CD4-positive, CD25-positive, alpha-beta regulatory T cell (primary cell): ENCODE measurements at regions not wholly inside any gene's neighbourhood (a gene's known extent, or its start where the extent isn't known, plus 50 kb on each side); places are given as distances from the start of the nearest gene placed in this dataset.

ENCODE experiments used
- ATAC-seq, 2 donors: fragments of 150-1000 bp; cut with Tn5 transposase; one replicate each; pipeline ENCODE4 v1.10.0; 2021; ENCODE audit warnings: low read depth in 2 of 2, moderate number of reproducible peaks in 2 of 2, moderate library complexity in 1 of 2
- DNase-seq, 3 donors: peaks; one replicate each; pipeline versions ENCODE4 v3.0.0 to v3.0.0-alpha.2; 2012 to 2022; ENCODE audit warnings: mixed read lengths in 1 of 3
- H3K27ac ChIP-seq: one replicate; pipeline ENCODE4 v1.7.0; 2013; ENCODE audit warnings: mild to moderate bottlenecking, low read length; ENCODE audit not compliant: insufficient read depth, poor library complexity, severe bottlenecking
- H3K27me3 ChIP-seq: one replicate; pipeline ENCODE4 v1.7.0; 2013; ENCODE audit warnings: low read length; ENCODE audit not compliant: control insufficient read depth, insufficient read depth
- H3K36me3 ChIP-seq: one replicate; pipeline ENCODE4 v1.7.0; 2013; ENCODE audit warnings: mild to moderate bottlenecking, low read length, moderate library complexity; ENCODE audit not compliant: control insufficient read depth, insufficient read depth
- H3K4me1 ChIP-seq: 2 replicates; pipeline ENCODE4 v1.7.0; 2013; ENCODE audit warnings: mild to moderate bottlenecking, low read length; ENCODE audit not compliant: insufficient read depth, control insufficient read depth, poor library complexity, severe bottlenecking
- H3K4me3 ChIP-seq: one replicate; pipeline ENCODE4 v1.7.0; 2013; ENCODE audit warnings: low read depth, mild to moderate bottlenecking, low read length, moderate library complexity
- H3K9me3 ChIP-seq, 2 experiments: 1 replicate in 1 of 2; 2 replicates in 1 of 2; pipeline ENCODE4 v1.7.0; 2013; ENCODE audit warnings: low read length in 2 of 2, mild to moderate bottlenecking in 1 of 2, moderate library complexity in 1 of 2; ENCODE audit not compliant: control insufficient read depth in 2 of 2
- H3K27ac Mint-ChIP-seq, 3 donors: one replicate each; pipeline ENCODE4 v1.8.0; 2020 to 2022; ENCODE audit warnings: mild to moderate bottlenecking in 3 of 3, mixed read lengths in 3 of 3, moderate library complexity in 2 of 3
- H3K27me3 Mint-ChIP-seq: one replicate; pipeline ENCODE4 v1.8.0; 2022; ENCODE audit warnings: mild to moderate bottlenecking, mixed read lengths
- H3K36me3 Mint-ChIP-seq: one replicate; pipeline ENCODE4 v1.8.0; 2020; ENCODE audit warnings: mixed read lengths
- H3K4me1 Mint-ChIP-seq, 4 donors: one replicate each; pipeline ENCODE4 v1.8.0; 2020 to 2022; ENCODE audit warnings: mixed read lengths in 4 of 4, mild to moderate bottlenecking in 1 of 4
- H3K4me3 Mint-ChIP-seq, 4 donors: one replicate each; pipeline ENCODE4 v1.8.0; 2020 to 2022; ENCODE audit warnings: mild to moderate bottlenecking in 4 of 4, mixed read lengths in 4 of 4, moderate library complexity in 3 of 4
- H3K9me3 Mint-ChIP-seq, 7 donors: one replicate each; pipeline ENCODE4 v1.8.0; 2020 to 2022; ENCODE audit warnings: mixed read lengths in 7 of 7, mild to moderate bottlenecking in 3 of 7, moderate library complexity in 2 of 7

DNA sequence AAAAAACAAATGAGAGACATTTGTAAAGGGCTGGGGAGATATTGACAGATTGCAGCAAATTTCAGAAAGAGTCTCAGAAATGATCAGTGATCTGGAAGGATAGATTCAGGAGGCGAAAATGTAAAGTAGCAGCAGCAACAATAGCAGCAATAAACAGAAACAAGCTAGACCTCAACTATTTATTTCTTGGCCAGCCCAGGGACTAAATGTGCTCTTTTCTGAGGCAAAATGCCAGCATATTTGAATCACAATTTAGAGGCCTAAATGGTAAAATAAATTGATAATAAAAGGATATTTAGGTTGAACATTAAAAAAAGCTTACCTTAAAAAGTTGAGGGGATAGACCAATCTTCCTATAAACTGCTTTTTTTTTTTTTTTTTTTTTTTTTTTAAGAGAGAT lies 134.6 kb upstream of the ITGB1 start:
- peaks cover 25 to 65% (median 41%) of the 10 kb centered on the region in 4 donors for H3K4me1 Mint-ChIP-seq

DNA sequence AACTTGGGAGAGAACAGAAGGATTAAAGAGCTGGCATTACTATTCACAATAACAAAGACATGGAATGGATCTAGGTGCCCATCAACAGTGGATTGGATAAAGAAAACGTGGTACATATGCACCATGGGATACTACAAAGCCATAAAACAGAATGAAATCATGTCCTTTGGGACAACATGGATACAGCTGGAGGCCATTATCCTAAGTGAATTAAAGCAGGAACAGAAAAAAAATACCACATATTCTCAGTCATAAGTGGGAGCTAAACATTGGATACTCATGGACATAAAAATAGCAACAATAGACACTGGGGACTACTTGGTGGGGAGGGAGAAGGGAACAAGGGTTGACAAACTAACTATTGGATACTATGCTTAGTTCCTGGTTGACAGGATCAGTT lies 133.2 kb upstream of the ITGB1 start:
- H3K27ac Mint-ChIP-seq, result no peak overlapping the region
- peaks cover 4 to 25% (median 9%) of the 10 kb centered on the region in 7 donors for H3K9me3 Mint-ChIP-seq
- H3K36me3 ChIP-seq, result peaks cover 1% of the 10 kb centered on the region
- H3K4me3 Mint-ChIP-seq, result no peak overlapping the region
- H3K4me3 ChIP-seq, result no peak overlapping the region
- peaks cover 26% of the 10 kb centered on the region for H3K4me1 ChIP-seq
- H3K27ac ChIP-seq, result no peak overlapping the region
- peaks cover 0 to 8% of the 10 kb centered on the region in 2 experiments for H3K9me3 ChIP-seq
- H3K36me3 Mint-ChIP-seq, result peaks cover 36% of the 10 kb centered on the region
- no peaks in the 10 kb centered on the region for H3K27me3 ChIP-seq
- ATAC-seq (no peak), DNase-seq (no peak)
- no peaks in the 10 kb centered on the region for H3K27me3 Mint-ChIP-seq
- peaks cover 28 to 69% (median 42%) of the 10 kb centered on the region in 4 donors for H3K4me1 Mint-ChIP-seq

More for the DNA sequence above, 134.6 kb upstream of the ITGB1 start:
- H3K4me3 Mint-ChIP-seq, result no peak overlapping the region
- H3K27me3 ChIP-seq, result no peaks in the 10 kb centered on the region
- H3K36me3 ChIP-seq, result peaks cover 1% of the 10 kb centered on the region
- no peak for ATAC-seq
- no peaks in the 10 kb centered on the region for H3K27me3 Mint-ChIP-seq
- DNase-seq, result no peak
- H3K4me3 ChIP-seq, result no peak overlapping the region
- peak overlapping the region in 1 of 3 donors; percentile 23 for H3K27ac Mint-ChIP-seq
- H3K9me3 Mint-ChIP-seq, result peaks cover 3 to 24% (median 9%) of the 10 kb centered on the region in 7 donors
- H3K27ac ChIP-seq, result no peak overlapping the region
- peaks cover 40% of the 10 kb centered on the region for H3K36me3 Mint-ChIP-seq
- peaks cover 13% of the 10 kb centered on the region for H3K4me1 ChIP-seq
- peaks cover 0 to 8% of the 10 kb centered on the region in 2 experiments for H3K9me3 ChIP-seq

DNA sequence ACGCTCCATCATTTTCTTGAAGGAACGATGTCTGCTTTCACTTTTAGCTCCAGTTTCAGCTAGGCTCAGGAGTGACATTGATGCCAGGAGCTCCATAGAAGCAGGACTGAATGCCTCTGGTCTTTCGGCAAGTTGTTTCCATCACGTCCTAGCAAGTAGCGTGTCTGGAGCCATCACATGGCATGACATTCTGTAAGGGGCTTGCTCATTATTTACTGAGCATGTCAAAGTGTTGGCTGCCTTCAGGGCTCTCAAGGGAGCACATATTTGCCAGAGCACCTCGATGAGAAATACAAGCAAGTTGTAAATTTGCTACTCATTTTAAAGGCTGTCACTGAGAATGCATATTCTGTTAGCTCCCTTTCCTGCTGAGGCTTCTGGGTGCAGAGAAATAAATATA lies 131.0 kb upstream of the ITGB1 start:
- Mint-ChIP-seq H3K36me3 (peaks cover 30% of the 10 kb centered on the region), H3K27me3 (no peaks in the 10 kb centered on the region), H3K27ac (no peak overlapping the region), H3K9me3 (peaks cover 3 to 16% (median 9%) of the 10 kb centered on the region in 7 donors), H3K4me1 (peaks cover 28 to 62% (median 46%) of the 10 kb centered on the region in 4 donors), H3K4me3 (no peak overlapping the region)
- Histone ChIP-seq H3K4me1 (peaks cover 20% of the 10 kb centered on the region), H3K9me3 (no peaks in the 10 kb centered on the region), H3K4me3 (no peak overlapping the region), H3K27me3 (no peaks in the 10 kb centered on the region), H3K36me3 (peaks cover 5% of the 10 kb centered on the region), H3K27ac (no peak overlapping the region)
- DNase-seq, result no peak
- no peak for ATAC-seq

DNA sequence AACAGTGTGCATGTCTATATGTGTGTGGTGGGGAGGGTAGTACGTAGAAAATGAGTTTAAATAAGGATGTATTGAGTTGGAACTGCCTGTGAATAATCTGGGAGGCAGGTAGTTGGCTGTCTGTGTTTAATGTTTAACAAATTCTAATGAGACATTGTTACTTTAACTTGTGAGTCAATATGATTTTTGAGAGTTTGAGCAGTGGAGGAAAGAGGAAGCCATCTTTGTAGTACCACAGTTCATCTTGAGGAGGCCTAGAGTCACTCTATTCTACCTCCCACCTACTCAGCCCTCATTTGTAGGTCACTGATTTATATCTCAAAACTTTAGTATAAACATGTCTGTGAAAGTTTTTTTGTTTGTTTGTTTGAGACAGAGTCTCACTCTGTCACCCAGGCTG lies 129.9 kb upstream of the ITGB1 start:
- H3K36me3 ChIP-seq, result peaks cover 5% of the 10 kb centered on the region
- H3K4me1 Mint-ChIP-seq, result peaks cover 28 to 61% (median 41%) of the 10 kb centered on the region in 4 donors
- no peaks in the 10 kb centered on the region for H3K27me3 Mint-ChIP-seq
- H3K9me3 Mint-ChIP-seq, result peaks cover 3 to 16% (median 8%) of the 10 kb centered on the region in 7 donors
- peaks cover 19% of the 10 kb centered on the region for H3K4me1 ChIP-seq
- peak overlapping the region; percentile 77 to 93 (median 79) for H3K27ac Mint-ChIP-seq
- no peaks in the 10 kb centered on the region for H3K9me3 ChIP-seq
- DNase-seq (no peak), ATAC-seq (no peak)
- peak overlapping the region; percentile 61 for H3K4me3 ChIP-seq
- H3K27me3 ChIP-seq, result no peaks in the 10 kb centered on the region
- peak overlapping the region; percentile 55 for H3K27ac ChIP-seq
- peak overlapping the region; percentile 21 to 83 (median 52) for H3K4me3 Mint-ChIP-seq
- peaks cover 24% of the 10 kb centered on the region for H3K36me3 Mint-ChIP-seq

DNA sequence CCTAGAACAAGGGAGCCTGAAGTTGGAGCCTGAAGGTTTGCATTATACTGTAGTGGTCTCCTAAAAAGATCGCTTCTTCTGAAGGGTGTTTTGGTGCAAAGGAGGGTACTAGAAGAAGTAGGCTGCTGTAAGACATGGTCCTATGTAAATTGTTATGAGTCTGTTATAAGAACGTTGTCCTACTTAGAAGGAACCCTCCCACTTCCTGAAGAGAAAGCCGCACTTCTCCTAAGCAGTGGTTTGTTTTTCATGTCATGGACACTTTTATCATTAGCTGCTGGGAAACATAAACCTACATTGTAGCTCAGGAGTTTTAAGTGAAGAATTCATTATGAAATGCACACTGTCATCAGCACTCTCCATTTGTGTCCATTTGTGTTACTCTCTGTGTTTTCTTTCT lies 129.1 kb upstream of the ITGB1 start:
- Histone ChIP-seq H3K27ac (peak overlapping the region; percentile 55), H3K9me3 (no peaks in the 10 kb centered on the region), H3K27me3 (no peaks in the 10 kb centered on the region), H3K4me3 (peak overlapping the region; percentile 61), H3K36me3 (peaks cover 5% of the 10 kb centered on the region), H3K4me1 (peaks cover 16% of the 10 kb centered on the region)
- H3K4me3 Mint-ChIP-seq, result peak overlapping the region; percentile 51 to 83 (median 64)
- peaks cover 19% of the 10 kb centered on the region for H3K36me3 Mint-ChIP-seq
- no peaks in the 10 kb centered on the region for H3K27me3 Mint-ChIP-seq
- H3K9me3 Mint-ChIP-seq, result peaks cover 3 to 16% (median 6%) of the 10 kb centered on the region in 7 donors
- DNase-seq (peak in 1 of 3 donors; percentile 71), ATAC-seq (peak in 1 of 2 donors; percentile 50)
- peaks cover 23 to 62% (median 42%) of the 10 kb centered on the region in 4 donors for H3K4me1 Mint-ChIP-seq
- H3K27ac Mint-ChIP-seq, result peak overlapping the region in 2 of 3 donors; percentile 77 to 93

DNA sequence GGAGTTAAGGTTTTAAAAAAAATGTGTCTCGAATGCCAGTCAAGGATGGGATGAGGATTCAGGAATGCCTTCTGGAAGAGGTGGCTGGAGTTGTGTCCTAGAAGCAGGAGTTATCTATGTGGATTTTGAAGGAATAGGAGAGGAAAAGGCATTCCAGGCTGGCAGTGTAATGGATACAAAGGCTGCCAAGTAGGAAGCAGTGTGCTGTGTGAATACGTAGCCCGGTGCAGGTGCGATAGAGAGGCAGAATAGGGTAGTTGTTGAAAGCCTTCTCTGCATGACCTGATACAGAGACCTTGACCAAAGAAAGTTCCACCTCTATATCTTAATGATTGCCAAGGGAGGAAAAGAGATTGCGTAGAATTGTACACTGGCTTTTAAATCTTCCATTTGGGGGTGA lies 128.1 kb upstream of the ITGB1 start:
- Histone ChIP-seq H3K4me3 (no peak overlapping the region), H3K36me3 (peaks cover 5% of the 10 kb centered on the region), H3K27me3 (no peaks in the 10 kb centered on the region), H3K4me1 (peaks cover 16% of the 10 kb centered on the region), H3K27ac (no peak overlapping the region), H3K9me3 (no peaks in the 10 kb centered on the region)
- Mint-ChIP-seq H3K36me3 (peaks cover 15% of the 10 kb centered on the region), H3K9me3 (peaks cover 3 to 16% (median 6%) of the 10 kb centered on the region in 7 donors), H3K4me1 (peaks cover 19 to 58% (median 40%) of the 10 kb centered on the region in 4 donors), H3K27me3 (no peaks in the 10 kb centered on the region), H3K27ac (peak overlapping the region in 1 of 3 donors; percentile 77), H3K4me3 (no peak overlapping the region)
- ATAC-seq, result no peak
- no peak for DNase-seq

DNA sequence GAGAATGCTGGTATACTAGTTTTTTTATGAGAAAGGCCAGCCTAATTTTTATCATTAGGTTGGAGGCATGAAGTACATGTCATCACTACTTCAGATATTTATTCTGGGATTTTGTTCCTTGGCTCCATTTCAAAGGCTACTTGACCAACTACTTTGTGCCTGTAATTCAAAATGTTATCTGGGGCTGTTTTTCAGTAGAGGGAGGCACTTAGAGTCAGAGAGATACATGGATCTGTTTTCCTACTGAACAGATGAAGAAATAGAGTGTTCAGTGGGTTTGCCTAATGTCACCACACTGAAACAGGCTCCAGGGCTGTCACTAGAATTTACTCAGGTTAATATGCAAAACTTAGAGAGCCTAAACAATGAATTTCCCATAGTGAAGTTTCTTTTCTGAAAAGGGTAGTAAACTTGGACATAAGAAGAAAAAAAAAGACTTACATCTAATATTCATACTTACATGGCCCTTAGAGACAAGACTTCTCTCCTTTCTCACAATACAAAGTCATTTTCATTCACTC lies 127.3 kb upstream of the ITGB1 start:
- H3K4me3 Mint-ChIP-seq, result peak overlapping the region in 2 of 4 donors; percentile 32 to 42
- H3K9me3 Mint-ChIP-seq, result peaks cover 3 to 13% (median 6%) of the 10 kb centered on the region in 7 donors
- H3K27ac Mint-ChIP-seq, result peak overlapping the region in 2 of 3 donors; percentile 33 to 77

DNA sequence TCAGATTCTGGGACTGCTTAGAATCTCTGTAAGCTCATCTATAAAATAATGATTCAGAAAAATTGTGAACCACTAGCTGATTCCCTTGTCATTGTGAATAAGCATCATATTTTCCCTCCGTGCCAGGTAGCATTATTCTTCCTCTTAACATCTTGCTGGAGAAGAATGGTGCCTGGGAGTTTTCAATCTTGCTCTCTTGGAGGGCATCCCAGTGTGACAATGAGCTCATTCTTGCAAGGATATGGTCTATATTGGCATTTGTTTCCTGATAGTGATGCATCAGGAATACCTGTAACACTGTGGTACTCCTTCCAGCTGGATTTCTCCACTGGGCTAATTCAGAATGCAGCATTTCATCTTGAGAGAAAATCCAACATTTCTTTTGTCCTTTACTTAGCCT lies 126.4 kb upstream of the ITGB1 start:
- H3K4me3 Mint-ChIP-seq, result no peak overlapping the region
- Histone ChIP-seq H3K27me3 (no peaks in the 10 kb centered on the region), H3K4me1 (peaks cover 16% of the 10 kb centered on the region), H3K27ac (no peak overlapping the region), H3K4me3 (no peak overlapping the region), H3K9me3 (no peaks in the 10 kb centered on the region), H3K36me3 (peaks cover 4% of the 10 kb centered on the region)
- DNase-seq (no peak), ATAC-seq (no peak)
- peaks cover 4% of the 10 kb centered on the region for H3K36me3 Mint-ChIP-seq
- H3K9me3 Mint-ChIP-seq, result peaks cover 3 to 10% (median 4%) of the 10 kb centered on the region in 7 donors
- H3K27me3 Mint-ChIP-seq, result no peaks in the 10 kb centered on the region
- peaks cover 11 to 53% (median 44%) of the 10 kb centered on the region in 4 donors for H3K4me1 Mint-ChIP-seq
- peak overlapping the region in 1 of 3 donors; percentile 23 for H3K27ac Mint-ChIP-seq

More for the DNA sequence above, 127.3 kb upstream of the ITGB1 start:
- H3K27me3 ChIP-seq, result no peaks in the 10 kb centered on the region
- H3K27me3 Mint-ChIP-seq, result no peaks in the 10 kb centered on the region
- no peak for DNase-seq
- peaks cover 4% of the 10 kb centered on the region for H3K36me3 ChIP-seq
- H3K4me3 ChIP-seq, result no peak overlapping the region
- H3K9me3 ChIP-seq, result no peaks in the 10 kb centered on the region
- peaks cover 19 to 60% (median 44%) of the 10 kb centered on the region in 4 donors for H3K4me1 Mint-ChIP-seq
- H3K36me3 Mint-ChIP-seq, result peaks cover 11% of the 10 kb centered on the region
- no peak overlapping the region for H3K27ac ChIP-seq
- H3K4me1 ChIP-seq, result peaks cover 16% of the 10 kb centered on the region
- ATAC-seq, result no peak
